Activated CD8-positive, alpha-beta T cell treated with anti-CD3 and anti-CD28 coated beads, Interleukin-2, amount 10 ng/mL, durations not matched to agents 7 days and 5 days (primary cell): ENCODE measurements at regions not wholly inside any gene's neighbourhood (a gene's known extent, or its start where the extent isn't known, plus 50 kb on each side); places are given as distances from the start of the nearest gene placed in this dataset.
A peak's percentile ranks its signal among the peaks of the same experiment; 100 is the strongest.

ENCODE experiments used
- ATAC-seq: fragments of 150-1000 bp; cut with Tn5 transposase; one replicate; pipeline ENCODE4 v1.10.0; 2021; ENCODE audit warnings: moderate library complexity
- CTCF ChIA-PET: fragments of 350-600 bp; sonication (Branson Sonifier 250); formaldehyde crosslinking; loops from one replicate; lab custom pipeline; 2021; ENCODE audit warnings: antibody characterized with exemption; lab: Charles Lee
- POLR2A ChIA-PET: fragments of 350-600 bp; sonication (Branson Sonifier 250); formaldehyde crosslinking; loops from one replicate; lab custom pipeline; 2021; ENCODE audit warnings: antibody characterized with exemption; lab: Charles Lee
- DNase-seq: peaks from one replicate; pipeline ENCODE4 v3.0.0-alpha.2; 2020
- H3K27ac Mint-ChIP-seq: one replicate; pipeline ENCODE4 v1.8.0; 2021; ENCODE audit warnings: mild to moderate bottlenecking, mixed read lengths
- H3K27me3 Mint-ChIP-seq: one replicate; pipeline ENCODE4 v1.8.0; 2021; ENCODE audit warnings: low read depth, mixed read lengths
- H3K36me3 Mint-ChIP-seq: one replicate; pipeline ENCODE4 v1.8.0; 2021; ENCODE audit warnings: low read depth, mixed read lengths
- H3K4me1 Mint-ChIP-seq: one replicate; pipeline ENCODE4 v1.8.0; 2021; ENCODE audit warnings: low read depth, mixed read lengths
- H3K4me3 Mint-ChIP-seq: one replicate; pipeline ENCODE4 v1.8.0; 2021; ENCODE audit warnings: mild to moderate bottlenecking, mixed read lengths
- H3K9me3 Mint-ChIP-seq: one replicate; pipeline ENCODE4 v1.8.0; 2022; ENCODE audit warnings: mixed read lengths; ENCODE audit not compliant: insufficient read depth

GRCh38 chr3:110265302-110265701 lies 806.3 kb upstream of the NECTIN3 start:
- no peak overlapping the region for H3K4me3 Mint-ChIP-seq
- no peak overlapping the region for H3K27ac Mint-ChIP-seq
- no peak for DNase-seq
- H3K4me1 Mint-ChIP-seq, result no peaks in the 10 kb centered on the region
- no peak for ATAC-seq
- H3K27me3 Mint-ChIP-seq, result no peaks in the 10 kb centered on the region
- ChIA-PET POLR2A (no interaction called here), CTCF (no interaction called here)
- no peaks in the 10 kb centered on the region for H3K9me3 Mint-ChIP-seq
- H3K36me3 Mint-ChIP-seq, result no peaks in the 10 kb centered on the region

DNA sequence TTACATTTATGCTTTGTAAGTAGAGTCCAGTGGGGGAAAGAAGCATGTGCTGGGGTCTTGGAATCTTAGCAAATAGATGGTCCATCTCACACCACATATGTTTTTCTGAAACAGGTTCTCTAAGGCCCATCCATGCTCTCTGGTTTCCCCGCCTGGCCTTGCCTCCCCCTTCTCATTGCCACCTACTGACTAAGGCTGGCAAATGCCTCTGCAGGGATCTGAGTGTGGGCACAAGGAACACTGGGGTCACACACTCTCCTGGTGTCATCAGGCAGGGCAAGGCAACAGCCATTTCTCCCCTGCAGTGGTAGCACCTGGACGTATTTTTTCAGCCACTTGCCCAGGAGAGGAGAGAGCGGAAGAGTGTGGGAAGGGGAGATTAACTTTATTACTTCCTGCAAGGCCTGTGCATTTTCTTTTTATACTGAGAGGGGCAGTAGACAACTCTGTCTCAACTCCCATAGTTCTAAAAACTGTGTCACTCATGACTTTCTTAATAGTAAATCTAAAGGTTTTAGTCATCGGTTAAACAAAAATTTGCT lies 804.2 kb upstream of the NECTIN3 start:
- ChIA-PET POLR2A (no interaction called here), CTCF (no interaction called here)
- H3K9me3 Mint-ChIP-seq, result no peaks in the 10 kb centered on the region
- no peak overlapping the region for H3K4me3 Mint-ChIP-seq
- no peak for DNase-seq
- H3K36me3 Mint-ChIP-seq, result no peaks in the 10 kb centered on the region
- no peaks in the 10 kb centered on the region for H3K4me1 Mint-ChIP-seq
- no peak overlapping the region for H3K27ac Mint-ChIP-seq
- no peaks in the 10 kb centered on the region for H3K27me3 Mint-ChIP-seq
- ATAC-seq, result no peak

GRCh38 chr3:110272525-110272924 lies 799.1 kb upstream of the NECTIN3 start:
- DNase-seq, result no peak
- Mint-ChIP-seq H3K27ac (no peak overlapping the region), H3K4me1 (no peaks in the 10 kb centered on the region), H3K27me3 (no peaks in the 10 kb centered on the region), H3K4me3 (no peak overlapping the region), H3K36me3 (no peaks in the 10 kb centered on the region), H3K9me3 (no peaks in the 10 kb centered on the region)
- POLR2A ChIA-PET, result no interaction called here
- no peak for ATAC-seq
- CTCF ChIA-PET, result interaction anchor here (1.1 kb wide), 1 partner anchor 8 kb away, joined by 4 read pairs; no protein-coding TSS in a partner anchor

- H3K4me3 Mint-ChIP-seq, result no peak overlapping the region
- CTCF ChIA-PET, result interaction anchor here (1.2 kb wide), 1 partner anchor 23 kb away, joined by 4 read pairs; no protein-coding TSS in a partner anchor
These were observed 779.6 kb upstream of the NECTIN3 start for GRCh38 chr3:110291886-110292501.

GRCh38 chr3:110293660-110294059 lies 778.0 kb upstream of the NECTIN3 start:
- DNase-seq, result no peak
- ChIA-PET POLR2A (no interaction called here), CTCF (no interaction called here)
- Mint-ChIP-seq H3K27me3 (no peaks in the 10 kb centered on the region), H3K4me3 (no peak overlapping the region), H3K27ac (no peak overlapping the region), H3K4me1 (no peaks in the 10 kb centered on the region), H3K36me3 (no peaks in the 10 kb centered on the region), H3K9me3 (peaks cover 5% of the 10 kb centered on the region)
- ATAC-seq, result no peak

More at GRCh38 chr3:110291886-110292501, 779.6 kb upstream of the NECTIN3 start:
- no peaks in the 10 kb centered on the region for H3K36me3 Mint-ChIP-seq
- H3K9me3 Mint-ChIP-seq, result peaks cover 5% of the 10 kb centered on the region
- no peaks in the 10 kb centered on the region for H3K27me3 Mint-ChIP-seq
- POLR2A ChIA-PET, result no interaction called here
- no peaks in the 10 kb centered on the region for H3K4me1 Mint-ChIP-seq
- no peak overlapping the region for H3K27ac Mint-ChIP-seq
- ATAC-seq, result no peak
- no peak for DNase-seq

DNA sequence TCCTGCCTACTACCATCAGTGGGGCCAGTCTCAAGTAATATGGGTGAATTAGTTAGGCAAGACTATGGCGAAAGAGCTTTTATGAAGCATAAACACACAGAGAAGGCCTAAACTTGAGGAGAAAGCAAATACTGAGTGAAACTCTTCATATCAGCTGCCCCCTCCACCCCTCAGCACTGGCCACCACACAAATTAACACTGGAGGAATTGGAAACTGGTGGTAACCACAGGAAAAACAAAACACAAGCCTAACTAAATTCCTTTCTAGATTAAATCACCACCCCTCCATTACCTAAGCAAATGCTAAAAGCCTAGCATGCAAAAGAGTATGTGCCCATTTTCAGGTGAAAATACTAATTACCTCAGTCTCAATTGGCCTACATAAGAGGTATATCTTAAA lies 774.7 kb upstream of the NECTIN3 start:
- H3K27me3 Mint-ChIP-seq, result no peaks in the 10 kb centered on the region
- CTCF ChIA-PET, result interaction anchor here (1.7 kb wide), 1 partner anchor 18 kb away, joined by 5 read pairs; no protein-coding TSS in a partner anchor
- H3K9me3 Mint-ChIP-seq, result no peaks in the 10 kb centered on the region
- no peak overlapping the region for H3K27ac Mint-ChIP-seq
- ATAC-seq (no peak), DNase-seq (no peak)
- H3K4me3 Mint-ChIP-seq, result no peak overlapping the region
- H3K36me3 Mint-ChIP-seq, result no peaks in the 10 kb centered on the region
- POLR2A ChIA-PET, result no interaction called here
- no peaks in the 10 kb centered on the region for H3K4me1 Mint-ChIP-seq

GRCh38 chr3:110301781-110302180 lies 769.8 kb upstream of the NECTIN3 start:
- peaks cover under 1% of the 10 kb centered on the region for H3K4me1 Mint-ChIP-seq
- ChIA-PET POLR2A (no interaction called here), CTCF (no interaction called here)
- H3K9me3 Mint-ChIP-seq, result no peaks in the 10 kb centered on the region
- H3K27ac Mint-ChIP-seq, result no peak overlapping the region
- no peaks in the 10 kb centered on the region for H3K27me3 Mint-ChIP-seq
- ATAC-seq, result no peak
- no peak overlapping the region for H3K4me3 Mint-ChIP-seq
- H3K36me3 Mint-ChIP-seq, result no peaks in the 10 kb centered on the region
- DNase-seq, result no peak

GRCh38 chr3:110307065-110307809 lies 764.4 kb upstream of the NECTIN3 start:
- DNase-seq (no peak), ATAC-seq (no peak)
- ChIA-PET POLR2A (no interaction called here), CTCF (no interaction called here)
- Mint-ChIP-seq H3K27me3 (no peaks in the 10 kb centered on the region), H3K9me3 (no peaks in the 10 kb centered on the region), H3K36me3 (no peaks in the 10 kb centered on the region), H3K4me3 (no peak overlapping the region), H3K4me1 (peaks cover 6% of the 10 kb centered on the region), H3K27ac (no peak overlapping the region)

DNA sequence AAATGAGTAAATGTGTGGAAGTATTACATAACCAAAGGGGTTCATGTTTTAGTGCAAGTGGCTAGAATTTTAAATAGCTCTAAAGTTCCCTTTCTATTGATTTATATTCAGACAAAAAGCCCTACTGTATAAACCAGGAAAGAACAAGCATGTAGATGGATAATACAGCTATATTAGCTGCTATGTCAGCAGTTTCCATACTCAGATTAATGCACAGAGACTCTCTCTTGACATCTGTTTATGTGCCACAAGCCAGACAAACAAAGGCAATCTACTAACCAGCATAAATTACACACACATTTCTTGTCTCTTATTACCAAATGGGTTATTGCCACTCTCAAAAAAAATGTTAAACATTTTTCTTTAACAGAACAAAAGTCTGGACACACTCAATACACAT lies 760.1 kb upstream of the NECTIN3 start:
- H3K9me3 Mint-ChIP-seq, result no peaks in the 10 kb centered on the region
- no peak overlapping the region for H3K27ac Mint-ChIP-seq
- ATAC-seq, result no peak

GRCh38 chr3:110314512-110315114 lies 757.0 kb upstream of the NECTIN3 start:
- Mint-ChIP-seq H3K27ac (no peak overlapping the region), H3K4me1 (no peaks in the 10 kb centered on the region), H3K4me3 (no peak overlapping the region), H3K27me3 (peaks cover 2% of the 10 kb centered on the region), H3K36me3 (no peaks in the 10 kb centered on the region), H3K9me3 (no peaks in the 10 kb centered on the region)
- ChIA-PET CTCF (interaction anchor here (0.6 to 2.7 kb wide), 31 partner anchors 9 to 1291 kb away, joined by 3 to 17 read pairs (median 4); no protein-coding TSS in a partner anchor), POLR2A (no interaction called here)
- DNase-seq, result peak; percentile 65
- peak; percentile 79 for ATAC-seq

More for the DNA sequence above, 760.1 kb upstream of the NECTIN3 start:
- ChIA-PET CTCF (no interaction called here), POLR2A (no interaction called here)
- H3K4me3 Mint-ChIP-seq, result no peak overlapping the region
- H3K27me3 Mint-ChIP-seq, result no peaks in the 10 kb centered on the region
- H3K36me3 Mint-ChIP-seq, result no peaks in the 10 kb centered on the region
- no peak for DNase-seq
- H3K4me1 Mint-ChIP-seq, result peaks cover 6% of the 10 kb centered on the region

- Mint-ChIP-seq H3K9me3 (no peaks in the 10 kb centered on the region), H3K4me3 (no peak overlapping the region), H3K4me1 (no peaks in the 10 kb centered on the region), H3K27me3 (peaks cover 2% of the 10 kb centered on the region), H3K36me3 (no peaks in the 10 kb centered on the region), H3K27ac (no peak overlapping the region)
- POLR2A ChIA-PET, result no interaction called here
- ATAC-seq (no peak), DNase-seq (no peak)
- CTCF ChIA-PET, result interaction anchor here (1.3 kb wide), 1 partner anchor 786 kb away, joined by 3 read pairs; no protein-coding TSS in a partner anchor
These were observed 753.5 kb upstream of the NECTIN3 start for GRCh38 chr3:110318108-110318507.

DNA sequence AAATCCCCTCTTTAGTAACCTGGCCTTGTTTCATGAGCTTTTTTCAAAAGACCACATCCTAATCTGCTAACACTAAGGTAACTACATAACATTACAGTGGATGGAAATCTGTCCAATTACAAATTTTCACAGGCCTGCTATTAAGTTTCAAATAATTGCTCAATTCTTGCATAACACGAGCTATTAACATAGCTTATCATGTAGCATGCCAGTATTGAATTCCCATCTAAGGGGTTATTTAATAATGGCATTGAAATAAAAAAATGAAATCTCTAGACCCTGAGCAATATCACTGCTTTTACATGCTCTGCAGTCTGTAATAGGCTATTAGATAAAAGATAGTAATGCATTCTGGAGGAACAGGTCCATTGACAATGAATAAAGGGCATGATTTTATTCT lies 748.3 kb upstream of the NECTIN3 start:
- H3K27me3 Mint-ChIP-seq, result peaks cover 2% of the 10 kb centered on the region
- no peaks in the 10 kb centered on the region for H3K4me1 Mint-ChIP-seq
- no peaks in the 10 kb centered on the region for H3K9me3 Mint-ChIP-seq
- H3K27ac Mint-ChIP-seq, result no peak overlapping the region
- no peaks in the 10 kb centered on the region for H3K36me3 Mint-ChIP-seq
- DNase-seq (no peak), ATAC-seq (no peak)
- ChIA-PET POLR2A (no interaction called here), CTCF (interaction anchor here (0.7 to 2.7 kb wide), 3 partner anchors 9 to 1368 kb away, joined by 3 to 8 read pairs (median 3); no protein-coding TSS in a partner anchor)
- no peak overlapping the region for H3K4me3 Mint-ChIP-seq
